KMS-11 (cell line): ENCODE measurements at regions not wholly inside any gene's neighbourhood (a gene's known extent, or its start where the extent isn't known, plus 50 kb on each side); places are given as distances from the start of the nearest gene placed in this dataset.

Source experiments
- H2AFZ ChIP-seq: fragments of 200-600 bp; sonication (generic); 2 replicates; pipeline ENCODE4 v1.6.1; 2016; ENCODE audit warnings: antibody characterized with exemption, mixed run types, low read depth
- H3K27ac ChIP-seq: fragments of 200-600 bp; sonication (generic); 2 replicates; pipeline ENCODE4 v1.6.1; 2016; ENCODE audit warnings: mild to moderate bottlenecking, mixed run types
- H3K27me3 ChIP-seq: fragments of 200-600 bp; sonication (generic); 2 replicates; pipeline ENCODE4 v1.6.1; 2017; ENCODE audit warnings: mild to moderate bottlenecking, low read depth, mixed run types, moderate library complexity; ENCODE audit not compliant: insufficient read depth
- H3K36me3 ChIP-seq: fragments of 200-600 bp; sonication (generic); 2 replicates; pipeline ENCODE4 v1.6.1; 2017; ENCODE audit warnings: mild to moderate bottlenecking, mixed run types; ENCODE audit not compliant: insufficient read depth
- H3K4me1 ChIP-seq: fragments of 200-600 bp; sonication (generic); 2 replicates; pipeline ENCODE4 v1.6.1; 2016; ENCODE audit warnings: mild to moderate bottlenecking, low read depth, mixed run types; ENCODE audit not compliant: poor library complexity, severe bottlenecking
- H3K4me2 ChIP-seq: fragments of 200-600 bp; sonication (generic); 2 replicates; pipeline ENCODE4 v1.7.0; 2016; ENCODE audit warnings: mild to moderate bottlenecking, mixed run types
- H3K4me3 ChIP-seq: fragments of 200-600 bp; sonication (generic); IDR thresholded peaks from 2 replicates; pipeline ENCODE4 v1.6.1; 2017; ENCODE audit warnings: low read depth, low read length, mixed read lengths; ENCODE audit not compliant: insufficient read depth
- H3K79me2 ChIP-seq: fragments of 200-600 bp; sonication (generic); 2 replicates; pipeline ENCODE4 v1.6.1; 2016; ENCODE audit warnings: low read depth, mixed run types; ENCODE audit not compliant: insufficient read depth
- H3K9ac ChIP-seq: fragments of 200-600 bp; sonication (generic); 2 replicates; pipeline ENCODE4 v1.6.1; 2016; ENCODE audit warnings: mild to moderate bottlenecking, mixed run types
- H4K20me1 ChIP-seq: fragments of 200-600 bp; sonication (generic); 2 replicates; pipeline ENCODE4 v1.6.1; 2016; ENCODE audit warnings: mild to moderate bottlenecking, mixed run types; ENCODE audit not compliant: insufficient read depth
- CTCF ChIP-seq: fragments of 200-600 bp; sonication (generic); conservative IDR thresholded peaks from 2 replicates; pipeline ENCODE4 v1.6.1; 2017; ENCODE audit warnings: low read depth, mild to moderate bottlenecking, antibody characterized with exemption, low read length, moderate library complexity, mixed read lengths

GRCh38 chr9:87283585-87283984, 214.1 kb upstream of the DAPK1 start:
- Histone ChIP-seq H3K27me3 (peaks cover 30% of the 10 kb centered on the region), H3K4me1 (no peaks in the 10 kb centered on the region), H4K20me1 (no peaks in the 10 kb centered on the region), H3K9ac (no peak overlapping the region), H2AFZ (no peak overlapping the region), H3K36me3 (no peaks in the 10 kb centered on the region), H3K27ac (no peak overlapping the region), H3K4me2 (no peak overlapping the region), H3K79me2 (no peaks in the 10 kb centered on the region), H3K4me3 (no peak overlapping the region)
- TF ChIP-seq CTCF = no peak

- no peak overlapping the region for H3K9ac ChIP-seq
- no peak overlapping the region for H3K4me3 ChIP-seq
- no peaks in the 10 kb centered on the region for H4K20me1 ChIP-seq
- no peak overlapping the region for H2AFZ ChIP-seq
- no peaks in the 10 kb centered on the region for H3K4me1 ChIP-seq
- H3K27ac ChIP-seq = no peak overlapping the region
- H3K79me2 ChIP-seq = no peaks in the 10 kb centered on the region
- no peaks in the 10 kb centered on the region for H3K36me3 ChIP-seq
- peaks cover 12% of the 10 kb centered on the region; the same call in 1 of the 2 replicates for H3K27me3 ChIP-seq
- no peak overlapping the region for H3K4me2 ChIP-seq
- no peak for TF ChIP-seq CTCF
Measured at GRCh38 chr9:87285183-87285850, 212.3 kb upstream of the DAPK1 start.

- Histone ChIP-seq H3K27ac (no peak overlapping the region), H3K4me2 (no peak overlapping the region), H3K9ac (no peak overlapping the region), H3K79me2 (no peaks in the 10 kb centered on the region), H3K27me3 (peaks cover 2% of the 10 kb centered on the region; the same call in 1 of the 2 replicates), H2AFZ (no peak overlapping the region), H3K4me3 (no peak overlapping the region), H3K4me1 (no peaks in the 10 kb centered on the region), H4K20me1 (no peaks in the 10 kb centered on the region), H3K36me3 (no peaks in the 10 kb centered on the region)
- no peak for TF ChIP-seq CTCF
Measured at GRCh38 chr9:87286506-87286905, 211.2 kb upstream of the DAPK1 start.

- no peaks in the 10 kb centered on the region for H3K79me2 ChIP-seq
- H3K27me3 ChIP-seq = no peaks in the 10 kb centered on the region
- no peaks in the 10 kb centered on the region for H3K4me1 ChIP-seq
- no peak overlapping the region for H3K9ac ChIP-seq
- no peak overlapping the region for H3K4me2 ChIP-seq
- no peaks in the 10 kb centered on the region for H4K20me1 ChIP-seq
- H3K4me3 ChIP-seq = no peak overlapping the region
- no peaks in the 10 kb centered on the region for H3K36me3 ChIP-seq
- H3K27ac ChIP-seq = no peak overlapping the region
- no peak overlapping the region for H2AFZ ChIP-seq
- TF ChIP-seq CTCF = no peak
Measured at GRCh38 chr9:87290241-87291052, 207.2 kb upstream of the DAPK1 start.
